IMR-90 (cell line): ENCODE measurements at regions not wholly inside any gene's neighbourhood (a gene's known extent, or its start where the extent isn't known, plus 50 kb on each side); places are given as distances from the start of the nearest gene placed in this dataset.

ENCODE experiments used
- ATAC-seq: fragments of 200-7000 bp; cut with Tn5 transposase; 2 replicates; pipeline ENCODE4 v1.9.1; 2020; ENCODE audit warnings: low read depth, mild to moderate bottlenecking, moderate library complexity
- BruUV-seq: library from RNA; stranded (reverse); fragments of 400-500 nt; replicated peaks from 2 replicates; lab custom pipeline; 2021; lab: Mats Ljungman, UMichigan
- CTCF ChIA-PET: fragments of 300-600 bp; formaldehyde crosslinking; extraction: SDS; loops from one replicate; lab custom pipeline; 2021; ENCODE audit warnings: antibody characterized with exemption; lab: Yijun Ruan, JAX
- POLR2A ChIA-PET: fragments of 300-600 bp; sonication (Branson Sonifier 250); formaldehyde crosslinking; loops from one replicate; lab custom pipeline; 2022; ENCODE audit warnings: antibody characterized with exemption; ENCODE audit not compliant: unreplicated experiment; lab: Charles Lee
- DNase-seq: peaks from one replicate; pipeline ENCODE4 v3.0.0; 2013
- H2AFZ ChIP-seq: replicated peaks from 2 replicates; pipeline ENCODE3; 2013; ENCODE audit warnings: low read length, mild to moderate bottlenecking; ENCODE audit not compliant: poor library complexity
- H2AK5ac ChIP-seq: 2 replicates; pipeline ENCODE4 v1.6.1; 2013; ENCODE audit warnings: low read depth, low read length, inconsistent platforms
- H2AK9ac ChIP-seq: replicated peaks from 2 replicates; pipeline ENCODE3; 2013; ENCODE audit warnings: mild to moderate bottlenecking, low read depth, low read length, moderate library complexity; ENCODE audit not compliant: poor library complexity
- H2BK120ac ChIP-seq: 2 replicates; pipeline ENCODE4 v1.6.1; 2013; ENCODE audit warnings: low read depth, low read length, inconsistent platforms
- H2BK15ac ChIP-seq: 3 replicates; pipeline ENCODE4 v1.6.1; 2013; ENCODE audit warnings: low read depth, low read length, inconsistent platforms
- H2BK20ac ChIP-seq: 2 replicates; pipeline ENCODE4 v1.6.1; 2013; ENCODE audit warnings: low read depth, mild to moderate bottlenecking, inconsistent platforms, low read length, moderate library complexity
- H2BK5ac ChIP-seq: 2 replicates; pipeline ENCODE4 v1.6.1; 2013; ENCODE audit warnings: mild to moderate bottlenecking, low read depth, low read length, inconsistent platforms; ENCODE audit not compliant: poor library complexity, severe bottlenecking
- H3K14ac ChIP-seq: replicated peaks from 2 replicates; pipeline ENCODE4 v1.6.1; 2013; ENCODE audit warnings: low read depth, low read length, inconsistent platforms
- H3K18ac ChIP-seq: 2 replicates; pipeline ENCODE4 v1.6.1; 2013; ENCODE audit warnings: low read depth, low read length, control low read depth
- H3K23ac ChIP-seq: 2 replicates; pipeline ENCODE4 v1.6.1; 2013; ENCODE audit warnings: low read depth, low read length, inconsistent platforms
- H3K27ac ChIP-seq: 2 replicates; pipeline ENCODE4 v1.5.1; 2013; ENCODE audit warnings: mild to moderate bottlenecking, control low read depth, low read length; ENCODE audit not compliant: insufficient read depth
- H3K27me3 ChIP-seq: 2 replicates; pipeline ENCODE4 v1.6.1; 2013; ENCODE audit warnings: low read length; ENCODE audit not compliant: control insufficient read depth, insufficient read depth
- H3K36me3 ChIP-seq: 2 replicates; pipeline ENCODE4 v1.6.1; 2013; ENCODE audit warnings: low read length, mixed read lengths; ENCODE audit not compliant: control insufficient read depth, insufficient read depth
- H3K4ac ChIP-seq: 2 replicates; pipeline ENCODE4 v1.6.1; 2013; ENCODE audit warnings: low read depth, low read length, inconsistent platforms
- H3K4me1 ChIP-seq: 2 replicates; pipeline ENCODE4 v1.6.1; 2013; ENCODE audit warnings: low read length, mixed read lengths; ENCODE audit not compliant: control insufficient read depth, insufficient read depth
- H3K4me2 ChIP-seq: 2 replicates; pipeline ENCODE4 v1.6.1; 2013; ENCODE audit warnings: low read depth, mild to moderate bottlenecking, control low read depth, low read length, moderate library complexity
- H3K4me3 ChIP-seq: 2 replicates; pipeline ENCODE4 v1.5.1; 2013; ENCODE audit warnings: low read depth, mild to moderate bottlenecking, control low read depth, low read length, moderate library complexity; ENCODE audit not compliant: insufficient read depth
- H3K56ac ChIP-seq: 2 replicates; pipeline ENCODE4 v1.6.1; 2013; ENCODE audit warnings: low read length, inconsistent platforms; ENCODE audit not compliant: insufficient read depth; ENCODE audit errors: extremely low read depth
- H3K79me1 ChIP-seq, 2 experiments: 2 replicates each; pipeline ENCODE4 v1.6.1; 2013; ENCODE audit warnings: low read length in 2 of 2, inconsistent platforms in 1 of 2, low read depth in 1 of 2
- H3K9ac ChIP-seq: 2 replicates; pipeline ENCODE4 v1.6.1; 2013; ENCODE audit warnings: low read depth, low read length, control low read depth
- H3K9me1 ChIP-seq: 2 replicates; pipeline ENCODE4 v1.6.1; 2013; ENCODE audit warnings: low read length, inconsistent platforms; ENCODE audit not compliant: insufficient read depth
- H3K9me3 ChIP-seq: 2 replicates; pipeline ENCODE4 v1.6.1; 2013; ENCODE audit warnings: low read length; ENCODE audit not compliant: control insufficient read depth, insufficient read depth
- H4K20me1 ChIP-seq: 2 replicates; pipeline ENCODE4 v1.6.1; 2013; ENCODE audit warnings: low read length, inconsistent platforms; ENCODE audit not compliant: insufficient read depth
- H4K5ac ChIP-seq: 2 replicates; pipeline ENCODE4 v1.6.1; 2013; ENCODE audit warnings: mild to moderate bottlenecking, low read depth, low read length, control low read depth
- H4K8ac ChIP-seq, 2 experiments: 2 replicates each; pipeline ENCODE4 v1.6.1; 2013; ENCODE audit warnings: low read depth in 2 of 2, low read length in 2 of 2, control low read depth in 1 of 2, inconsistent platforms in 1 of 2
- H4K91ac ChIP-seq: 2 replicates; pipeline ENCODE4 v1.6.1; 2013; ENCODE audit warnings: low read depth, low read length, inconsistent platforms; ENCODE audit not compliant: insufficient read depth
- CEBPB ChIP-seq: IDR thresholded peaks from 2 replicates; pipeline ENCODE4 v1.6.1; 2012; ENCODE audit warnings: low read depth, low read length, improper control_type of control experiment
- FOS ChIP-seq: fragments of 150-350 bp; IDR thresholded peaks from 2 replicates; pipeline ENCODE4 v1.6.1; 2016; ENCODE audit warnings: low read depth, low read length
- MXI1 ChIP-seq: IDR thresholded peaks from 2 replicates; pipeline ENCODE4 v1.6.1; 2012; ENCODE audit warnings: low read depth, mild to moderate bottlenecking, low read length, moderate library complexity, borderline replicate concordance
- NFE2L2 ChIP-seq: fragments of 150-350 bp; IDR thresholded peaks from 2 replicates; pipeline ENCODE4 v1.6.1; 2016; ENCODE audit warnings: low read depth, mild to moderate bottlenecking, low read length
- POLR2A ChIP-seq: IDR thresholded peaks from 2 replicates; pipeline ENCODE4 v1.6.1; 2012; ENCODE audit warnings: mild to moderate bottlenecking, low read depth, low read length
- RAD21 ChIP-seq: IDR thresholded peaks from 2 replicates; pipeline ENCODE4 v1.6.1; 2012; ENCODE audit warnings: low read length, improper control_type of control experiment
- RFX5 ChIP-seq: IDR thresholded peaks from 2 replicates; pipeline ENCODE4 v1.8.0; 2012; ENCODE audit warnings: low read depth, mild to moderate bottlenecking, low read length, moderate library complexity
- SMC3 ChIP-seq: fragments of 150-350 bp; IDR thresholded peaks from 2 replicates; pipeline ENCODE4 v1.6.1; 2016; ENCODE audit warnings: low read depth, mild to moderate bottlenecking, antibody characterized with exemption, low read length, moderate library complexity
- WGBS, 2 experiments: methylation state at CpG; one replicate each; pipeline versions ENCODE4 v1.1.5 to v1.1.7; 2013; ENCODE audit warnings: missing lambda C conversion rate in 2 of 2; ENCODE audit not compliant: insufficient read length in 1 of 2; ENCODE audit errors: extremely low coverage in 2 of 2; 5-methylcytosine and 5-hydroxymethylcytosine counted together
- dilution Hi-C: fragments of 300-500 bp; cut with HindIII; formaldehyde crosslinking; loops from one replicate; pipeline ENCODE4 v1.14.3; 2018; ENCODE audit warnings: low sequenced_read_pairs; ENCODE audit not compliant: unreplicated experiment
- in situ Hi-C: fragments of 300-500 bp; cut with MboI; formaldehyde crosslinking; loops from 3 replicates; pipeline ENCODE4 v1.14.3; 2019; ENCODE audit warnings: low sequenced_read_pairs, inconsistent platforms, mixed read lengths
- intact Hi-C: fragments of 100-400 bp; cut with micrococcal nuclease; formaldehyde crosslinking; loops from 2 replicates; pipeline ENCODE4 v1.10.0; 2022
- TF ChIP-seq, protein P1 (sequence below): conservative IDR thresholded peaks from 2 replicates; pipeline ENCODE4 v1.5.1; 2012; ENCODE audit warnings: mild to moderate bottlenecking, low read depth, low read length, improper control_type of control experiment
- TF ChIP-seq, protein P2 (sequence below): fragments of 150-350 bp; IDR thresholded peaks from 2 replicates; pipeline ENCODE4 v1.6.1; 2016; ENCODE audit warnings: low read depth, mild to moderate bottlenecking, low read length, moderate library complexity, borderline replicate concordance

DNA sequence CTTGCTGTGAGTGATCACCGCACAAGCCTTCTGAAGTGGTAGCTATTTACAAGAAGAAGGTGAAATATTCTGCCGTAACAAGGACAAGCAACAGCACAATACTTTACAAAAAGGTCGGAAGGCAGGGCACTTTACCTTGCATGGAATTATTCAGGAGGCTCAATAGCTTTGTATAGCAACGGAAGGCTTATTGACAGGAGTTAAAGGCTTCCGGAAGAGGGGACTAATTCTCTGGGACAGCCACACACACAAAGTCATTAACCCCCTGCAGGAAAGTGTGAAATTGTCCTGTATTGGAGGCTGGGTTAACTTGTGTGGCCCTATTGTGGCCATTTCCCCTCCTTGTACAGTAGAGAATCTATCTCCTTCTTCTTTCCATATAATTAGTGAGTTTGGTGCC, 199.3 kb upstream of the SEMA6A start:
- Histone ChIP-seq H3K9me1 (no peaks in the 10 kb centered on the region), H4K91ac (no peak overlapping the region), H2BK5ac (no peak overlapping the region), H3K56ac (no peak overlapping the region), H3K4me1 (no peaks in the 10 kb centered on the region), H3K27me3 (no peaks in the 10 kb centered on the region), H3K9me3 (peaks cover 7% of the 10 kb centered on the region), H3K4me3 (no peak overlapping the region), H2BK20ac (no peak overlapping the region), H3K9ac (no peak overlapping the region), H3K14ac (no peak overlapping the region), H2BK15ac (no peak overlapping the region), H2BK120ac (no peak overlapping the region), H2AK9ac (no peak overlapping the region), H4K20me1 (no peaks in the 10 kb centered on the region), H3K4ac (no peak overlapping the region), H3K79me1 (no peaks in the 10 kb centered on the region), H3K23ac (no peak overlapping the region), H4K5ac (no peak overlapping the region), H2AFZ (no peak overlapping the region), H3K18ac (no peak overlapping the region), H3K36me3 (no peaks in the 10 kb centered on the region), H4K8ac (no peak overlapping the region), H2AK5ac (no peak overlapping the region), H3K4me2 (no peak overlapping the region), H3K27ac (no peak overlapping the region)
- ChIA-PET POLR2A (no interaction called here), CTCF (no interaction called here)
- TF ChIP-seq FOS: no peak
- TF ChIP-seq, protein P1, sequence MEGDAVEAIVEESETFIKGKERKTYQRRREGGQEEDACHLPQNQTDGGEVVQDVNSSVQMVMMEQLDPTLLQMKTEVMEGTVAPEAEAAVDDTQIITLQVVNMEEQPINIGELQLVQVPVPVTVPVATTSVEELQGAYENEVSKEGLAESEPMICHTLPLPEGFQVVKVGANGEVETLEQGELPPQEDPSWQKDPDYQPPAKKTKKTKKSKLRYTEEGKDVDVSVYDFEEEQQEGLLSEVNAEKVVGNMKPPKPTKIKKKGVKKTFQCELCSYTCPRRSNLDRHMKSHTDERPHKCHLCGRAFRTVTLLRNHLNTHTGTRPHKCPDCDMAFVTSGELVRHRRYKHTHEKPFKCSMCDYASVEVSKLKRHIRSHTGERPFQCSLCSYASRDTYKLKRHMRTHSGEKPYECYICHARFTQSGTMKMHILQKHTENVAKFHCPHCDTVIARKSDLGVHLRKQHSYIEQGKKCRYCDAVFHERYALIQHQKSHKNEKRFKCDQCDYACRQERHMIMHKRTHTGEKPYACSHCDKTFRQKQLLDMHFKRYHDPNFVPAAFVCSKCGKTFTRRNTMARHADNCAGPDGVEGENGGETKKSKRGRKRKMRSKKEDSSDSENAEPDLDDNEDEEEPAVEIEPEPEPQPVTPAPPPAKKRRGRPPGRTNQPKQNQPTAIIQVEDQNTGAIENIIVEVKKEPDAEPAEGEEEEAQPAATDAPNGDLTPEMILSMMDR: no peak
- TF ChIP-seq SMC3: no peak
- no peak for TF ChIP-seq CEBPB
- TF ChIP-seq RAD21: no peak
- TF ChIP-seq, protein P2, sequence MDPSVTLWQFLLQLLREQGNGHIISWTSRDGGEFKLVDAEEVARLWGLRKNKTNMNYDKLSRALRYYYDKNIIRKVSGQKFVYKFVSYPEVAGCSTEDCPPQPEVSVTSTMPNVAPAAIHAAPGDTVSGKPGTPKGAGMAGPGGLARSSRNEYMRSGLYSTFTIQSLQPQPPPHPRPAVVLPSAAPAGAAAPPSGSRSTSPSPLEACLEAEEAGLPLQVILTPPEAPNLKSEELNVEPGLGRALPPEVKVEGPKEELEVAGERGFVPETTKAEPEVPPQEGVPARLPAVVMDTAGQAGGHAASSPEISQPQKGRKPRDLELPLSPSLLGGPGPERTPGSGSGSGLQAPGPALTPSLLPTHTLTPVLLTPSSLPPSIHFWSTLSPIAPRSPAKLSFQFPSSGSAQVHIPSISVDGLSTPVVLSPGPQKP: no peak
- no peak for TF ChIP-seq POLR2A
- no peak for TF ChIP-seq RFX5
- TF ChIP-seq MXI1: no peak
- no peak for TF ChIP-seq NFE2L2
- BruUV-seq: no TSS peak
- no peak for ATAC-seq
- dilution Hi-C loops: no loop called here
- no peak for DNase-seq
- intact Hi-C loops: no loop called here
- in situ Hi-C loops: no loop called here
- WGBS, 2 experiments: no CpG with 5 or more reads among the region's 5 CpGs
